B cell (primary cell): ENCODE measurements at regions not wholly inside any gene's neighbourhood (a gene's known extent, or its start where the extent isn't known, plus 50 kb on each side); places are given as distances from the start of the nearest gene placed in this dataset.

ENCODE experiments used
- ATAC-seq: fragments of 200-7000 bp; cut with Tn5 transposase; one replicate; pipeline ENCODE4 v1.10.0; 2021; ENCODE audit warnings: low read depth, mild to moderate bottlenecking, moderate number of reproducible peaks, moderate library complexity
- CTCF ChIA-PET: fragments of 350-600 bp; sonication (Branson Sonifier 250); formaldehyde crosslinking; loops from one replicate; lab custom pipeline; 2021; ENCODE audit warnings: antibody characterized with exemption, inconsistent platforms; lab: Charles Lee
- POLR2A ChIA-PET: fragments of 350-600 bp; sonication (Branson Sonifier 250); formaldehyde crosslinking; loops from one replicate; lab custom pipeline; 2021; ENCODE audit warnings: antibody characterized with exemption; lab: Charles Lee
- DNase-seq: peaks from one replicate; pipeline ENCODE4 v3.0.0; 2013
- H2AFZ ChIP-seq: 2 replicates; pipeline ENCODE4 v1.6.1; 2012; ENCODE audit warnings: mild to moderate bottlenecking, low read depth, low read length; ENCODE audit not compliant: insufficient read depth, poor library complexity, severe bottlenecking
- H3K27ac ChIP-seq, 2 donors: 1 replicate in 1 of 2; 2 replicates in 1 of 2; pipeline ENCODE4 v1.5.1; 2012 to 2013; ENCODE audit warnings: low read length in 2 of 2, mild to moderate bottlenecking in 2 of 2, moderate library complexity in 1 of 2
- H3K27me3 ChIP-seq, 4 experiments: fragments of 200-600 bp in 1 of 4; sonication (generic) in 1 of 4; replicated peaks in 1 of 4; 1 replicate in 2 of 4; 2 replicates in 2 of 4; pipeline versions ENCODE4 v1.6.1 to v1.7.0; 2013 to 2016; ENCODE audit warnings: low read length in 3 of 4, mild to moderate bottlenecking in 2 of 4, mixed read lengths in 1 of 4, moderate library complexity in 1 of 4; ENCODE audit not compliant: insufficient read depth in 4 of 4, control insufficient read depth in 3 of 4; ENCODE audit errors: control extremely low read depth in 1 of 4
- H3K36me3 ChIP-seq, 2 experiments: replicated peaks in 1 of 2; 1 replicate in 1 of 2; 2 replicates in 1 of 2; pipeline versions ENCODE4 v1.6.1 to v1.7.1; 2013; ENCODE audit warnings: low read length in 1 of 2; ENCODE audit not compliant: insufficient read depth in 2 of 2, control insufficient read depth in 1 of 2; ENCODE audit errors: control extremely low read depth in 1 of 2, extremely low read depth in 1 of 2
- H3K4me1 ChIP-seq, 2 donors: fragments of 200-600 bp in 1 of 2; sonication (generic) in 1 of 2; 1 replicate in 1 of 2; 2 replicates in 1 of 2; pipeline versions ENCODE4 v1.5.1 to v1.6.1; 2013 to 2017; ENCODE audit warnings: low read length in 2 of 2; ENCODE audit not compliant: control insufficient read depth in 2 of 2, insufficient read depth in 2 of 2
- H3K4me2 ChIP-seq: replicated peaks from 2 replicates; pipeline ENCODE3; 2012; ENCODE audit warnings: mild to moderate bottlenecking, low read depth, low read length; ENCODE audit not compliant: poor library complexity, severe bottlenecking
- H3K4me3 ChIP-seq, 5 experiments: fragments of 200-600 bp in 1 of 5; sonication (generic) in 1 of 5; 1 replicate in 3 of 5; 2 replicates in 2 of 5; pipeline versions ENCODE4 v1.5.1 to v1.7.0; 2011 to 2016; ENCODE audit warnings: low read length in 4 of 5, mild to moderate bottlenecking in 4 of 5, low read depth in 2 of 5, control low read depth in 1 of 5, moderate library complexity in 1 of 5; ENCODE audit not compliant: insufficient read depth in 1 of 5; ENCODE audit errors: control extremely low read depth in 1 of 5, extremely low read depth in 1 of 5
- H3K79me2 ChIP-seq: fragments of 200-600 bp; sonication (generic); one replicate; pipeline ENCODE4 v1.6.0; 2016; ENCODE audit warnings: low read length; ENCODE audit not compliant: control insufficient read depth, insufficient read depth
- H3K9ac ChIP-seq: fragments of 200-600 bp; sonication (generic); 2 replicates; pipeline ENCODE4 v1.6.1; 2017; ENCODE audit warnings: mild to moderate bottlenecking, low read length, moderate library complexity
- H3K9me3 ChIP-seq, 3 donors: one replicate each; pipeline versions ENCODE4 v1.6.1 to v1.7.1; 2013; ENCODE audit warnings: low read length in 2 of 3; ENCODE audit not compliant: control insufficient read depth in 2 of 3, insufficient read depth in 1 of 3; ENCODE audit errors: control extremely low read depth in 1 of 3
- H4K20me1 ChIP-seq: 2 replicates; pipeline ENCODE4 v1.6.0; 2012; ENCODE audit warnings: mild to moderate bottlenecking, low read length; ENCODE audit not compliant: insufficient read depth, control insufficient read depth, poor library complexity, severe bottlenecking
- H3K27ac Mint-ChIP-seq: one replicate; pipeline ENCODE4 v1.8.0; 2021; ENCODE audit warnings: mixed read lengths
- H3K27me3 Mint-ChIP-seq: one replicate; pipeline ENCODE4 v1.8.0; 2021; ENCODE audit warnings: mixed read lengths
- H3K4me1 Mint-ChIP-seq: one replicate; pipeline ENCODE4 v1.8.0; 2021; ENCODE audit warnings: mixed read lengths
- H3K4me3 Mint-ChIP-seq: one replicate; pipeline ENCODE4 v1.8.0; 2021; ENCODE audit warnings: mixed read lengths
- H3K9me3 Mint-ChIP-seq: one replicate; pipeline ENCODE4 v1.8.0; 2022; ENCODE audit warnings: mixed read lengths; ENCODE audit not compliant: insufficient read depth
- EZH2 ChIP-seq: IDR thresholded peaks from 2 replicates; pipeline ENCODE4 v1.6.1; 2012; ENCODE audit warnings: borderline replicate concordance, low read depth, mild to moderate bottlenecking, moderate library complexity, low read length; ENCODE audit not compliant: insufficient read depth, poor library complexity, severe bottlenecking
- WGBS: methylation state at CpG from one replicate; pipeline ENCODE4 v1.1.5; 2013; ENCODE audit warnings: missing lambda C conversion rate; ENCODE audit not compliant: insufficient coverage; 5-methylcytosine and 5-hydroxymethylcytosine counted together
- intact Hi-C: fragments of 100-400 bp; cut with micrococcal nuclease; formaldehyde crosslinking; loops from one replicate; pipeline ENCODE4 v1.10.0; 2022
- TF ChIP-seq, protein P1 (sequence below): fragments of 200-600 bp; IDR thresholded peaks from one replicate; pipeline ENCODE4 v1.8.0; 2022; ENCODE audit warnings: antibody characterized with exemption, mild to moderate bottlenecking

DNA sequence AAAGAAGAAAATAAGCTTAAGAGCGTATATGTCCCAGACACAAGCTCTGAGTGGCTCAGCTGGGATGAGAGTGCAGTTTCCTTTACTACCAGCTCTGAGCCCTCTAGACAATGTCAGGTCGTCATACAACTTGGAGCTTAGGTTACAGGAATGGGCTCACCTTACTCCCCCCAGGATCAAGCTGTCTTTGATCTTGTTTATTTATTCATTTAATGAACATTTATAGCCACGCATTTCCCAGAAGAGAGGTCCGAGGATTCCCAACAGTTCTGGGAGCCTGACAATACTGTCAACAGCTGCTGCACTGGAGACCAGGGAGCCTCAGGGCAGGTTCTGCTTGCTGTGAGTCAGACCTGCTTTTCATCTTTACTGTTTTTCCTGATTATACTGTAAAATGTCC is 378.9 kb downstream of the PLPP3 start:
- Histone ChIP-seq H3K9me3 (no peaks in the 10 kb centered on the region), H3K4me2 (no peak overlapping the region), H3K4me3 (no peak overlapping the region), H3K27ac (no peak overlapping the region), H3K9ac (no peak overlapping the region), H3K4me1 (no peaks in the 10 kb centered on the region), H3K36me3 (no peaks in the 10 kb centered on the region), H3K79me2 (no peaks in the 10 kb centered on the region), H4K20me1 (no peaks in the 10 kb centered on the region), H2AFZ (no peak overlapping the region), H3K27me3 (no peaks in the 10 kb centered on the region)
- peaks cover 20% of the 10 kb centered on the region for H3K27me3 Mint-ChIP-seq
- no peak overlapping the region for H3K27ac Mint-ChIP-seq
- ChIA-PET CTCF (no interaction called here), POLR2A (no interaction called here)
- no peak for TF ChIP-seq EZH2
- DNase-seq, result no peak
- intact Hi-C loops, result no loop called here
- no peak for ATAC-seq
- H3K9me3 Mint-ChIP-seq, result no peaks in the 10 kb centered on the region
- 100% methylated on average over 1 of the region's 4 CpGs for WGBS
- H3K4me3 Mint-ChIP-seq, result no peak overlapping the region
- H3K4me1 Mint-ChIP-seq, result no peaks in the 10 kb centered on the region

DNA sequence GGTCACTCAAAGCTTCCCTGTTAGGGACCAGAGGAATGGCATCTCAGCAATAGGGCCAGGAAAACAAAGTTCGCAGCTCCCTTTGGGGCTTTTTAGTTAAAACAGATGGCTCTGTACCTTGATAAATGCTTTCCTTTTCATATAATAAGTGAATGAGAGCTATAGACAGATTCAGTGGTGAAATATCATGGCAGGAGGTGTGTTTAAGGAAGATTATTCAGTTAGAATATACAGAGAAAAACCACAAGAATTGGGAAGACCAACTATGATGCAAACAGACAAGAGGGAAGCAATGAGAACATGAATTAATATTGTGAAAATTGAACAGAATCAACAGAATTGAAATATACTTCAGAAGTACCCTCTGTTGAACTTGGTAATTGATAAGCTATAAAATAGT is 379.4 kb downstream of the PLPP3 start:
- TF ChIP-seq, protein P1, sequence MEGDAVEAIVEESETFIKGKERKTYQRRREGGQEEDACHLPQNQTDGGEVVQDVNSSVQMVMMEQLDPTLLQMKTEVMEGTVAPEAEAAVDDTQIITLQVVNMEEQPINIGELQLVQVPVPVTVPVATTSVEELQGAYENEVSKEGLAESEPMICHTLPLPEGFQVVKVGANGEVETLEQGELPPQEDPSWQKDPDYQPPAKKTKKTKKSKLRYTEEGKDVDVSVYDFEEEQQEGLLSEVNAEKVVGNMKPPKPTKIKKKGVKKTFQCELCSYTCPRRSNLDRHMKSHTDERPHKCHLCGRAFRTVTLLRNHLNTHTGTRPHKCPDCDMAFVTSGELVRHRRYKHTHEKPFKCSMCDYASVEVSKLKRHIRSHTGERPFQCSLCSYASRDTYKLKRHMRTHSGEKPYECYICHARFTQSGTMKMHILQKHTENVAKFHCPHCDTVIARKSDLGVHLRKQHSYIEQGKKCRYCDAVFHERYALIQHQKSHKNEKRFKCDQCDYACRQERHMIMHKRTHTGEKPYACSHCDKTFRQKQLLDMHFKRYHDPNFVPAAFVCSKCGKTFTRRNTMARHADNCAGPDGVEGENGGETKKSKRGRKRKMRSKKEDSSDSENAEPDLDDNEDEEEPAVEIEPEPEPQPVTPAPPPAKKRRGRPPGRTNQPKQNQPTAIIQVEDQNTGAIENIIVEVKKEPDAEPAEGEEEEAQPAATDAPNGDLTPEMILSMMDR, result no peak
- TF ChIP-seq EZH2, result no peak
- Histone ChIP-seq H3K9ac (no peak overlapping the region), H3K27ac (no peak overlapping the region), H4K20me1 (no peaks in the 10 kb centered on the region), H3K9me3 (no peaks in the 10 kb centered on the region), H3K4me3 (no peak overlapping the region), H3K27me3 (no peaks in the 10 kb centered on the region), H3K4me2 (no peak overlapping the region), H3K79me2 (no peaks in the 10 kb centered on the region), H3K36me3 (no peaks in the 10 kb centered on the region), H2AFZ (no peak overlapping the region), H3K4me1 (no peaks in the 10 kb centered on the region)
- no CpG with 5 or more reads among the region's 1 CpG for WGBS
- intact Hi-C loops, result no loop called here
- POLR2A ChIA-PET, result no interaction called here
- CTCF ChIA-PET, result no interaction called here
- Mint-ChIP-seq H3K9me3 (no peaks in the 10 kb centered on the region), H3K27ac (no peak overlapping the region), H3K27me3 (peaks cover 20% of the 10 kb centered on the region), H3K4me1 (no peaks in the 10 kb centered on the region), H3K4me3 (no peak overlapping the region)
- no peak for DNase-seq
- no peak for ATAC-seq
